HG03139 (cell line): ENCODE measurements at regions not wholly inside any gene's neighbourhood (a gene's known extent, or its start where the extent isn't known, plus 50 kb on each side); places are given as distances from the start of the nearest gene placed in this dataset.
"Not testable (repeated sequence)": the region's sequence is repeated elsewhere in the genome, so short reads cannot be mapped to it uniquely, and the experiment has no call there.

Experiments used
- ATAC-seq: cut with Tn5 transposase; IDR thresholded peaks from one replicate; pipeline ENCODE4 v1.9.1; 2021; ENCODE audit not compliant: unreplicated experiment

DNA sequence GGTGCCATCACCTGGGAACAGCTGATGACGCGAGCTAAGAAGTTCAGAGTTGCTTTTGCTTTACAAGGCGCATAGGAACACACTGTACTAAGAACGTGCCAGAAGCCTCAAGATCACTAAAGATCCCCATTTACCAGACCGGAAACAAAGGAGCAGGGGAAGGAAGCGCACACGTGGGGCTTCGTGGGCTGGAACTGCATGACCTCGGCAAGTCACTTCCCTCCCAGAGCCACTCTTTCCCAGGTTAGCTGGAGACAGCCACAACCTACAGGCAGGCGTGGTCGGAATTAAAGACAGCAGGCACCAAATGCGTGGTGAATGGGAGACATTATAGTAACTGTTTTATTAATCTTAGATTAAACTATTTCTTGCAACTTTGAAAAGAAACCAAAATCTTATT, 154.9 kb upstream of the IQSEC1 start:
- not testable (repeated sequence) for ATAC-seq

DNA sequence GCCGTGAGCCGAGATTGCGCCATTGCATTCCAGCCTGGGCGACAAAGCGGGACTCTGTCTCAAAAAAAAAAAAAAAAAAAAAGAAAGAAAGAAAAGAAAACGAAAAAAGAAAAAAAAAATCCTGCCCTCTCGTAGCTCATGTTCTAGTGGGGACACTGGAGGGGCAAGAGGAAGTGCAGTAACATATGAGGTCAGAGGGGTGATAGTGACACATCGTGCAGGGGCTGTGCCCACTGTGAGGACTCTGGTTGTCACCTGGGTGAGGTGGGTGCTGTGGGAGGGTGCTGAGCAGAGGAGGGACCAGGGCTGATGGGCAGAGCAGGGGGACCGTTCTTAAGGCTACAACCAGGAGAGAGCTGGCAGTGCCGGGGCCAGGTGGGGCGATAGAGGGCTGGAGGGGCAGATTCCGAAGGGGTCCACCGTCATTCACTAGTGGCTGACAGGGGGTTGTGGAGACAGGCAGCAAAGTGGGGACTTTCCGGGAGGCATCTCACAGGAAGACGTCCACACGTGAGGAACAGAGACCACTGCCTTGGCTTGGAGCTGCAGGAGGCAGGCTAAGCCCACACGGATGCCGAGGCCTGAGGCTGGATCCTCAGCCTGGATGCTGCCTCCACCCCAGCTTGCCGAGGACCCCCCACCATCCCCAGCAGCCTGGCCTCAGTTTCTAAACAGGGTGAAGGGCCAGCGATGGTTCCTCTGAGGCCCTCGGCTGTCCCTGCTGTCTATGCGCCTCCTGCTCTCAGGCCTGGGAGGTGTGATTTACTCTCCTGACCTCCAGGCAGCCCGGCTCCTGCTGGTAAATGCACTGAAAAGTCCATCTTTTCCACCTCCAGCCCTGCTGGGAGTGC, 154.3 kb upstream of the IQSEC1 start:
- ATAC-seq = no peak

DNA sequence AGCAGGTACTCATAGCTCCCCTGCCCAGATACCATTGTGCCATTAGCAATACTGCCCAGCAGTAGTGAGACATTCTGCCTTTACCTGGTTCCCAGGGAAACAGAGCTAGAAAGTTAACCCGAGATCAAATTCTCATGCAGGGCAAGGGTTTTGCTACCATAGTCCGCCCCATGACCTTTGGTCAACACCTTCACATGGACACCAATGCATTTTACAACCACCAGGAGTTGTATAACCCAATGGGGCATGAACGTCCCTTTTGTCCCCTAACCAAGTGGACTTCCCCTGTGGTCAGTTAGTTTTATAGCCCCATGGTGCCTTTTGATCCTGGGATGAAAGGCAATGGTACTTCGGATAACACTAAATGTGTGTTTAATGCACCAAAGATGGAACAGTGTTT, 151.7 kb upstream of the IQSEC1 start:
- ATAC-seq = no peak

DNA sequence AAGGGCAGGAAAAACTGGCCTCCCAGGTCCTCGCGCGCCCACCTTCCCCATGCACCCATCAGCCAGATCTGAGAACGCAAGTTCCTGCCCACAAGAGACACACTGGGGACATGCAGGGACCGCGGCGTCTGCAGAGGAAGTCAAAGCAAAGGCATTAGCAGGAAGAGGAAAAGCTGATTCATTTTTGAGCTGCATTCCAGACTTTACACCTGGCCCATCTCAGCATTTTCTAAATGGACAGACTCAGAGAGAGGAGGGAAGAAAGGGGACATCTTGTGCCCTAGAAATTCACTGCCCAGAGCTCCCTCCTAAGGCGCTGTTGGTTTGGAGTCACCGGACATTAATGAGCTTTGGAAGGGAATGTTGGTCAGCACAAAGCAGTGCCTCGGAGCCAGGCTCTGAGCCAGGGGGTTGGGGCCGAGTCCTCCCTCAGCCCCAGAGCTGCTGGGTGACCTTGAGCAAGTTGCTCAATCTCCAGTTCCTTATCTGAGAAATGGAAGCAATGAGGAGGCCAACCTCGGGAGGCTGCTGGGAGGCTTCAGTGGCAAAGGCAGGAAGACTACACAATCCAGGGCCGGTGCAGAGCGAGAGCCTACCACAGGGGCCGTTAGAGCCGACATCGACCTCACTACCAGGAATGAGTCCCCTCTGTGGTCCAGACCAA, 150.5 kb upstream of the IQSEC1 start:
- no peak for ATAC-seq

GRCh38 chr3:13222891-13223573, 149.8 kb upstream of the IQSEC1 start:
- no peak for ATAC-seq

DNA sequence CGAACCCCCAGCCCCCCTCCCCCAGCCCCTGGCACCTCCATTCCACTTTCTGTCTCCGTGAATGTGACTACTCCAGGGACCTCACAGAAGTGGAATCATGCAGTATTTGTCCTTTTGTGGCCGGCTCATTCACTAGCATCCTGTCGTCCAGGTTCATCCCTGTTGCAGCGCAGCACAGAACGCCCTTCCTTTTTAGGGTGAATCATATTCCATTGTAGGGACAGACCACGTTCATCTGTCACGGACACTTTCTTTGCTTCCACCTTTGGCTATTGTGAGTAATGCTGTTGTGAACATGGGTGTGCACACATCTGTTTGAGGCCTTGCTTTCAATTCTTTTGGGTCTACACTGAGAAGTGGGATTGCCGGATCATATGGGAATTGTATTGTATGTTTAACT, 148.9 kb upstream of the IQSEC1 start:
- ATAC-seq = no peak

- no peak for ATAC-seq
Measured at GRCh38 chr3:13221491-13222061, 148.3 kb upstream of the IQSEC1 start.

DNA sequence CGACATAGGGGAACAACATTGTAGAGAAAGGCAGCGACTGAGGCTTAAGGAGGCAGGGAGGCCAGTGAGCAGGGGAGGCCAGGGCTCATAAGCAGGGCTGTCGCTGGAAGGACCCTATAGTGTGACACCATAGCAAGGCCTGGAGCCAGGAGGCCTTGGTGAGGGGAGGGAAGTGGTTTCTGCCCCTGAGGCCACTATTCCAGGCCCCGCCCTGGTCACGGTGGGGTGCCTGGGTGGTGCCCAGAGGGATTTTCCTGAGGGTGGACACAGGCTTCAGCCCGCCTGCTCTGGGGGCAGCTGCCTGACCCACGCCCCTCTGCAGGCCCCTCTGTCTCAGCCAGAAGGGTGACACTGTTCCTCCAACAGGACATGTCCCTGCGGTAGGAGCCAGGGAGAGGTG, 147.8 kb upstream of the IQSEC1 start:
- no peak for ATAC-seq

DNA sequence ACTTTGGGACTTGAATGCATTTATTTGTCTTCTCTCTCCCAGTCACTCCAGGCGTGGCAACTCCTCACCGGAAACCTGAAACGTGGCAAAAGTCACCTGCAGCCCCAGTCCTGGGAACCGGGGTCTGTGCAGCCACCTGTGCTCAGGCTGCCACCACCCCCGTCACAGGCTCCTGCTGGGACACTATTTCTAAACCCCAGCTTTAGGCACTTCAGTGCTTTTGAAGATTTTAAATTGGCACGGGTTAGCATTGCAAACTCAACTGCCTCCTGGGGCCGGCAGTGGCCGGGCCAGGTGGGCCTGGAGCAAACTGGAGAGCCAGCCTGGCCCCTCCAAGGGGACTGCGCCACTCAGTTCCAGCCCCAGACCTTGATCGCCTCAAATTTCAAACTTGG, 146.7 kb upstream of the IQSEC1 start:
- ATAC-seq = no peak

- no peak for ATAC-seq
Measured at GRCh38 chr3:13219077-13219901, 146.1 kb upstream of the IQSEC1 start.

DNA sequence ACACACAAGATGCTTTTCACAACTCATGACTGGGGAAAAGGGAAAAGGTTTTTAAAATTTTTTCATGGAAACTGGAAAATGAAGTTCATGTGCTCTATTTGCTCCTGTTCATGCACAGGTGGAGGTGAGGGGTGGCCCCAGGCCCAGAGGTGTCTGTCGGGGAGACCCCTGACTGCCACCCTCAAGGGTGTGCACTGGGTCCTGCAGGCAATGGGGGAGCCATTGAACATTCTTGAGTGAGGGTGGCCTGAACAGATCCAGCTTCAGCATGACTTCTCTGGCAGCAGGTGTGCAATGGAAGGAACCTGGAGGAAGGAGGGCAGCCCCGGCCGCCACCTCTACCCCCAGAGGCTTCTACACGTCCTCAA, 145.3 kb upstream of the IQSEC1 start:
- no peak for ATAC-seq

DNA sequence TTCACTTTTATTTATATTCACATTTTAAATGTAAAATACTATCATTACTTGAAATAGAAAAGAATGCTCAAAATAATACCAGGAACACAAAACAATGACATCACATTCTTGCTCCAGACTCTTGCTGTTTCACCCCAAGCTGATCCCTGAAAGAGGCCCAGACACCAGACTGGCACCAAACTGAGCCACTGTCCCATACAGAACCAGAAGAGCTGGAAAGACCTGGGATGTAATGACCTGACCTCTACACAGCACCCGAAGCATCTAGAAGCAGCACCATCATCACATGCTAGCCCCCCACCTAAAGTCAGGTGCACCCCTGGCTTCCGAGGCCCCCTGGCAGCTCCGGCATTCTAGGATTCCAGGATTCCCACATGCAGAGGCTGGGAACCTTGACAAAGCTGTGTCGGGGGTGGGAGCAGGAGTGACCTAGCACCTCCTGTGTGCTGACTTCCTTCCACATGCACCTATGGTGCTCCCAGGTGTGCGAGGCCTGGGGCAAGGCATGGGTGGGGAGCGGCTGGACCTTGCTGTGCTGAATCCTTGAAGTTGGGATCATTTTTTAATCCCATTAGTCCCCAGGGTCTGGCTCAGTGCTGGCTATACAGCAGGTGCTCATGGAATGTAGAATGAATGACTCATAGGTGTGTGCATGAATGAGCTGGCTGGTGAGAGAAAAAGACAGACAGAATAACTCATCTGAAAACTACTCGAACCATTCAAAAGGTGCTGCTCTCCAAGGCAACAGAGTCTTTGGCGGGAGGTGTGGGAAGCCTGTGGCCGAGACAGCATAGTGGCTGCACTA, 144.7 kb upstream of the IQSEC1 start:
- no peak for ATAC-seq

DNA sequence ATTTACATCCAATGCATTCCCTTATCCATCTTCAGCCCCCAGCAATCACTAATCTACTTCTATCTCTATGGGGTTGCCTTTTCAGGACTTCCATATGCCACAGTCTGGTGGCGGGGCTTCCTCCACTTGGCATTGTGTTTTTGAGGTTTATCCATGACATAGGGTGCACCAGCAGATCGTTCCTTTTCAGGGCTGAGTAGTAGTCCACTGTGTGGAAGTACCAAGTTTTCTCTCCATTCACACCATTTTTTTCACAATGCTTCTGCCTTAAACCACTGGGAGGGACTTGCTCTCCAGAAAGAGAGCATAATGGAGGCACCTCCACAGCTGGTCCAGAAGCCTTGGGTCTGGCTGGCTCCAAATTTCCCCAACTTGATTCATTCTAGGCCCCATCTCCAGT, 144.0 kb upstream of the IQSEC1 start:
- ATAC-seq = no peak

- no peak for ATAC-seq
Measured at GRCh38 chr3:13215940-13216546, 142.8 kb upstream of the IQSEC1 start.

GRCh38 chr3:13214847-13215472, 141.7 kb upstream of the IQSEC1 start:
- ATAC-seq = no peak

DNA sequence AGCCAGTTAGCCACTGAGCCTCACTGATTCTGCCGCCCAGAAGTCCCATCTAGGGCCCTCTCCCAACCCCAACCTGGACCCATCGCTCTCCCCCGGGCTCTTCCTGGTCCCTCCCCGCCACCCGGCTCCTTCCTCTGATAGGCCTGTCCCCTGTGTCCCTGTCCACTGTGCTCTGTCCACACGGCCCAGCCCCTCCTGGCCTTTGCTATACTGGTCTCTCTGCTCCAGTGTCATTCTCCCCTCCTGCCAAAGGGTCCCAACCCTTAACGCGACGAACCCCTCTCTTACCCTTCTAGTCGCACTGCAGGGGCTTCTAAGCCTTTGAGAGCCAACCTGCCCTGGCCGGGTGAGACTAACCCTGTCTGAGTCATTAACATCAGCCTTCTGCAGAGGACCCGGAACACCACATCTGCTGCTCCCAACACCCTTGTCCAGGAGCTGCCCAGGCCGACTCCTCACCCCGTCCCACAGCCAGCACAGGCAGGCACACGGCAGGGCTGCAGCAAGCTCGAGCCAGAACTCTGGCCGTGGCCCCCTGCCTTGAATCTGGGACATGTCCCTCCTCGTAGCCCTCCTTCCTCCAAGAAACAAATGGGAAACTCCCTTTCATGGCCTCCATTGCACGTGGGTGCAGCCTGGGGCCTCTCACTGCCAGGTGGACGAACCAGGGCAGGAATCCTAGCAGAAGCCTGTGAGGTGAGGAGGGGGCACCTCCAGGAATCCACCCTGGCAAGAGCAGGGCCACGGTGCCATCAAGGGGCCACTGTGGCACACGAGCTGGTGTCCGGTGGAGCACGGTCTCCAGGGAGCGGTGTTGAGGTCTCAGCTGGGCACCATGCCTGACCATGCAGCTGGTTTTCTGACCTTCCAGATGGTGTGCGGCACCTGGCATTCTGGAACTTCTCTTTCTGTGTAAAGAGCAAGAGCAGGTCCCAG, 140.9 kb upstream of the IQSEC1 start:
- no peak for ATAC-seq

GRCh38 chr3:13213490-13213889, 140.3 kb upstream of the IQSEC1 start:
- no peak for ATAC-seq

- no peak for ATAC-seq
Measured at GRCh38 chr3:13211605-13212210, 138.5 kb upstream of the IQSEC1 start.
